CD4-positive, alpha-beta T cell treated with Interleukin-21 for 1 hour (primary cell): ENCODE measurements at regions not wholly inside any gene's neighbourhood (a gene's known extent, or its start where the extent isn't known, plus 50 kb on each side); places are given as distances from the start of the nearest gene placed in this dataset.

Source experiments
- DNase-seq: peaks from one replicate; pipeline ENCODE4 v3.0.0-alpha.2; 2020

DNA sequence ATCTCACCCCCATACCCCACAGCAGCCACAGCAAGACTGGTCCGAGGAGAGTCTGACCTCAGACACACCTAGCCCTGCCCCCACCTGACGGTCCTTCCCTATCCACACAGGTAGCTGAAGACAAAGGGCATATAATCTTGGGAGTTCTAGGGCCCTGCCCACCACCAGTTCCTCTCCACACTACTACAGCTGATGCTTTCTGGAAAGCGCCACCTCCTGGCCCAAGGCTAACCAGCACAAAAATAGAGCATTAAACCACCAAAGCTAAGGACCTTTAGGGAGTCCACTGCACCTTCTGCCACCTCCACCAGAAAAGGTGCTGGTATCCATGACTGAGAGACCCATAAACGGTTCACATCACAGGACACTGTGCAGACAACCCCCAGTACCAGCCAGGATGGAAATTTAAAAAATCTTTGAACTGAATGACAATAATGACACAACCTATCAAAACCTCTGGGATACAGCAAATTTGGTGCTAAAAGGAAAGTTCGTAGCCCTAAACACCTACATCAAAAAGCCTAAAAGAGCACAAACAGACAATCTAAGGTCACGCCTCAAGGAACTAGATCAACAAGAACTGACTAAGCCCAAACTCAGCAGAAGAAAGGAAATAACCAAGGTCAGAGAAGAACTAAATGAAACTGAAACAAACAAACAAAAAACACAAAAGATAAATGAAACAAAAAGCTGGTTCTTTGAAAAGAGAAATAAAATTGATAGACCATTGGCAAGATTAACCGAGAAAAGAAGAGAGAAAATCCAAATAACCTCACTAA is 122.1 kb upstream of the TPRG1 start:
- DNase-seq, result peak; percentile 42

DNA sequence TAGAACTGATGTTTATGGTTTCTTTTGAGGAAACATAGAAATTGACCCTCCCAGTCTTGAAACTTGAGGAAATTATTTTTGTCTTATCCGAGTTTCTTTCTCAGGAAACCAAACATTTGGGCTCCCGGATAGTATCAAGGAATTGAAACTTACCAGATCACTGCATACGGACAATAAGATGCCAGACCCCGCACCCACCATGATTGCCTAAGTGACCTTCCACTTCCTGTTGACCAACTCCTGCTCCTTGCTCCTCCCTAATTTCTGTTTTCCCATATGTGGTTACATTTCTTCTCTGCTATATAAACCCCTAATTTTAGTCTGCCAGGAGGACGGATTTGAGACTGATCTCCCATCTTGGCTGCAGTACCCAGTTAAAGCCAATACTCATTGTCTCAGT is 118.4 kb upstream of the TPRG1 start:
- no peak for DNase-seq

DNA sequence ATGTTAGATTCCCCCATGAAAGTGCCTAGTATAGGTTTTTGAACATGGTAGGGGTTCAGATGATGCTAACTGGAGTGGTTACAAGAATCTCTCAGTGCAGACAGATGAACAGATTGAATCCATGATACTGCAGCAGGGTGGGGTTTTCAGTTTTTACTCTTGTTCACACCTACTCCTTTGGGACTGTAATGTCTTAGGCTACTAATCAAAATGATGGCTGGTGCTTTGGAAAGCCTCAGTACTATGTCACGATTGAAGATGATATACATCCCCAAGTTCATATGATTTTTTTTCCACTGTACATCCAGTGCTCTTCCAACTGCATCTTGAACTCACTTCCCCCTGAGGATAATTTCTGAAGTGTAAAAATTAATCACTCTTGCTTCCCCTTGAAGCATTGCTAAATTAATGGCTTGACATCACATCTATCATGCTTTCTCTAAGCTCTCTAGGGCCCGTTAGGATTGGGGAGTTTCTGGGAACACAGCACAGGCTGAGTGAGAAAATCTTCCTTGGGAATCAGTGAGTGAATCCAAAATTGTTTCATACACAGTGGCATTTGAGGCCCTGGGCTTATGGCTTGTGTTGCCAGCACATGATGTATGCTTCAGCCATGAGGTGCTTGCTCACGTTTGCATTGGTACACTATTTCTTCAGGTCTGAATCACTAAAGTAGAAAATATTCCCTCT is 115.0 kb upstream of the TPRG1 start:
- no peak for DNase-seq

DNA sequence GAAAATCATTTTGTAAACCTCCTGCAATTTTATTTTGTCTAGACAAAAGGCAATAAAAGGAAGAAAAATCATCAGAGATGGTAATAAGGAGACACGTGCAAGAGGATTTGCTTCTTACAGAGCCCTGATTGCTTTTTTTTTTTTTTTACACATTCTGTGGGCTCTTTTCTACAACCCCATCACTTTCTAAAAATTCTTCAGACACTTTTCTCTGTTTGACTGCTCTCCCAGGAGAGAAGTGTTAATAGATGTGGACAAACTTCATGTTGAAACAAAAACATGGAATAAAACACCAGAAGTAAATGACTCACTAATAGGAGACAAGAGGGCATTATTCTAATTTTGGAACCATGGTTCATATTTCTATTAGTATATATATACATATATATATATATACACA is 114.4 kb upstream of the TPRG1 start:
- DNase-seq, result no peak

DNA sequence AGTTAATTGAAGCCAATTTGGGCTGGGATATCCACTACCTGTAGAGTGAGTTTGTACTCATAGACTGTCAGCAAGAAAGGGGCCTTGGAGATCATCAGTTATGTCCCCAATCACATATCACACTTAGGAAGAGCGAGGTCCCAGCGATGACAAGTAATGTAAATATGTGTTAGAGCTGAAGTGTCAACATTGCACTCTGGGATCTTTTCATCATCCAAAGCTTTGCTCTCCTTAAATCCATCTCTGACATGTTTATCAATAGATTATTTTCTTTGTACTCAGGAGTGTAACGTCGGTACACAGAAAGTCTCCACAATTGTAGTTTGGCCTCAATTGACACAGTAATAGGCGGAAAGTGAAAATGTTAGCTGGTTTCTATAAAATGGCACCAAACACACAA is 113.7 kb upstream of the TPRG1 start:
- no peak for DNase-seq

DNA sequence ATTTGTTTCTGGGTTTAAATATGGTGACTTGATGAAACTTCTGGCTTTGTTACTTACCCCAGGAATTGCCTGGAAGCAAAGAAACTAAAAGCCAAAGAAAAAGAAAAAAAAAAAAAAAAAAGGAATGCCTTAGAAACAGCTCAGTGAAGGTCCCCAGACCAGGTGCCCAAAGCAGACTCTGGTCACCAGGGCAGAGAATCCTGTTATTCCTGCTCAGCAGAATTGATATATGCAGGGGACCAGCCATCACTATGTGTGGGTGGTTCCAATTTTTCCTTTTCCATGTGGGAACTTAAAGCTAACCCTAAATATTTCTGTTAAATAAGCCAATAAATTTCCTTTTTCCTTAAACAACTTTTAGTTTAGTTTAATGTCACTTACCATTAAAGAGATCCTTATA is 100.8 kb upstream of the TPRG1 start:
- no peak for DNase-seq

DNA sequence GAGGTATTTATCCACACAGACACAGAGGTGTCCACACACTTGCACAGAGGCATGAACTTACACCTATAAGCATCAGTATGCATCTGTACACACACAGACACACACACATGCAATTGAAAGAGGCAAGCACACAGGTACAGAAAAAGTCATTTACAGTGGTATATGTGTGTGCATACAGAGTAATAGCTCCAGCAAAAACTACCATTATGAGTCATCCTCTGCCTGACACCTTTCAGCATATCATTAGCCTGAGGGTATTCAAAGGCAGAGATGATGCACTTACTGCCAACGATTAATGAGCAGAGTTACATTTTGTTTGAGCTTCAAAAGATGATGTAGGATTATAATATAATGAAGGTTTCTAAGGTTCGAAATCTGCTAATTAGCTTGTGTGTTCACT is 100.3 kb upstream of the TPRG1 start:
- DNase-seq, result no peak

DNA sequence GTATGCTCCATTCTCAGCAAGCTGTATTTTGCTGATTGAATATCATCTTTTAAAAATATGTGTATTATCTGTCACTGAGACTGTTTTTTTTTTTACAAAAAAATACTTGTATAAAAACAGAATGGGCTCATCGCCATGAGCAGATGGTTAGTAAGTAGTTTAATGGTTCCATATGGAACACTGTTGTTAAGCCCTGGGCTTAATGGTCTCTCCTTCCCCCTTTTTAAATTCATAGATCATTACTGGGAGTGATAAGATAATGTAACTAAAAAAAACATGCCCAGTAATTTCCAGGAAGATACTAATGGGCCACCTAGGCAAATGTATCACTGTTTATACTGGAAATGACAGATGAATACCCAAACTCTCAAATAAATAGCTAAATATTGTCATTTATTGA is 95.3 kb upstream of the TPRG1 start:
- no peak for DNase-seq

DNA sequence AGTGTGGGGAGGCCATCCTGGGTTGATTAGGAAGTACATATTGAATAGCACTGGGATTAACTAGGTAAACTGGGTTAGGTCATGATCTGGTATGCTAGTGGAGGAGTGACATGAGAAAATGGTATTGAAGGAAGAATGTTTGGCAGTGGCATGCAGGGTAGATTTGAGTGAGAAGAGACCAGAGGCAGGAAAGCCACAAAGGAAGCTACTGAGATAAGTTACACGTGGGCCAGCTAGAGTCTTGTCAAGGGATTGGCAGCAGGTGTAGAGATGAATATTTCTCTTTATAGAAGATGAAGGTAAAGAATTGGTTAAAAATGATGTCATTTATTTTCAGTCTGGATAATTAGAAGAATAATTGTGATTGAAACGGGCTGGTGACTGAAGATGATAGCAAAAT is 91.0 kb upstream of the TPRG1 start:
- DNase-seq, result no peak

DNA sequence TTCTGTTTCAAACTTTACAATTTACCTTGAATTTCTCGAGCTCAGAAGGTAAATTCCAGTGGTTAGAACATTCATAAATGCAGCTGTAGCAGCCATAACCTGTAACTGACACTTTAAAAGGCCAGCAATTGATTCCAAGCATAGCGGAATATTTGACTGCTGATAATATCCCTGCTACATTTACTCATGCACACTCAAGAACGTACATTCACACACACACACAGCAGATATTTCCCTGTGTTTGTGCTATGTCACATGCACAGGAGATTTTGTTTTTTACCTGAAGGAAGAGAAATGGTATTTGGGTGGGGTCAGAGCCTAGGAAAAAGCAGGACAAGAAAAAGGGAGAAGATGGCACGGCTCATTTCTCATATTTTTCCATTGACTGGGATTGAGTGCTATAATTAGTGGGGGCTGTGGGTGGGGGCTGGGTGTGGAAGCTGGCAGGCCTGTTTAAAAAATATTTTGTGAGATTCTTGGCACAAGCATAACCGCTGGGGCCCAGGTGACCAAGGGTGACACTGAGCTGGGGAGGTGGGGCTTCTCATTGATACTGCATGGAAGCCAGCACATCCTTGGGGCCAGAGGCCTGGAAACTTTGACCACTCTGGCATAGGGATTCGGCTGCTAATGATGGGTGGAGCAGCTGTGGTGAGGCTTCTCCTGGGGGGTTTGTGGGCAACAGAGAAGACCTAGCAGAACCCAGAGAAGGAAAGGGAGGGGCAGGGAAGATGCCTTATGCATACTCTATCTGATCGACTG is 88.9 kb upstream of the TPRG1 start:
- DNase-seq, result no peak

DNA sequence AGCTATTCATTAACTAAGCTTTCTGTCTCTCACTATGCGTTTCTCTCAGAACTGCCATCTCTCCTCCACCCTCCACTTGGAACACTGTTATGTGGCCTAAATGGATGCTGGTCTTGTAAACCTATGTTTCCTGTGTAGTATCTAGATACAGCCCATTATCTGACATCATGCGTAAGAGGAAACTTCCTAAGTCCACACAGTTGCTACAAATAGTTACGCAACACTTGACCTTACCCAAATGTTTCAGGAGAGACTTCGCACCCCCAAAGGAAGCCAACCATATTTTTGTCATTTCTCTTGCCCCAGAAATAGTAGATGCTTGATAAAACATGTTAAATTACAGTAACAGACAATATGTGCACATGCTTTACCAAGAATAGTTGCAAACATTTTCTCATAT is 87.2 kb upstream of the TPRG1 start:
- no peak for DNase-seq

DNA sequence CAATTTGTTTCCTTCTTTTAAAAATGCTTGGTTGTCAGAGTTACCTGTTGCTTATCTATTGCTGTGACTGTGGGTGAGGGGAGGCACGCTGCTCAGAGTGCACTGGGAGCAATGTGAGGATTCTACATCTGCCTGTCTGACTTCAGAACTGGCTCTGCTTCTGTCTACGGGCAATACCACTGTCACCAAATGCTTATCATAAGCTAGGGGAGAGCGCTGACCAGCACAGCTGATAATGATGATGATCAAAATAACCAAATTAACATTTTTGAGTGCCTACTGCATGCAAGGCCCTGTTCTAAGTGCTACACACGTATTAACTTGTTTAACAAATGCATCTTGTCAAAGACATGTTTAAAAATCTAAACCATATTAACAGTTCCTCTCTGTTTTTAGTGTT is 79.2 kb upstream of the TPRG1 start:
- no peak for DNase-seq

DNA sequence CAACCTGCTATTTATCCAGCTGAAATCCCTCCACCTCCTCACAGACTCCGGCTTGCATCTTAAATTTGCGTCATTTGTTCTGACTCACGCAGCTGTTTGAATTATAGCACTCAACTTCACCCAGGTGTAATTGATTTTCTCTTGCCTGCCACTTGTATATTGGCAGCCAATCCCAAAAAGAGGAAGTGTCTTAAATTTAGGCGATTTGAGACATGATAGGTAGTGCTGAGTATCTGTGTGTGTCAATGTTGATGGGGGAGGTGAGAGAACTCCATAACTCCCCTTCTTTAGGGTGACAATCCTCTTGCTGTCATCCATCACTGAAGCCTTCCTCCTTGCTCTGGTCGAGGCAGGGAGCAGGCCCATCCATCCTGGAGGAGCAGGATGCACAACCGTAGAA is 77.2 kb upstream of the TPRG1 start:
- no peak for DNase-seq

DNA sequence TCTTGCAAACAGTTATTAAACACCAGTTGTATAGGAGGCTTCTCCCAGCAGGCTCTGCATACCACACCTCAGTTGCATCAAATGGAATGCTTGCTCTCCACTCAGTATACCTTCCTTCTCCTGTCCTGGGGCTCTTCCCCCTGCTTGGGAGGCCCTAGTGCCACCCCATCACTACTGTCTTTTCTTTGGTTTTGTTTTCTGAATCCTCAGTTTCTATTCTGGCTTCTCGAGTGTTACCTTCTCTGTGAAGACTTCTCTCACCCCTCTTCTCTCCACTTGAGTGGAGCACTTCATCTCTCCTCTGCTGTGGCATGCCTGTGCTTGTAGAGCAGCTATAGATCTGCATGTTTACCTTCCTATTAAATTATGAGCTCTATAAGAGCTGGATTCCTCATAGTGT is 75.7 kb upstream of the TPRG1 start:
- no peak for DNase-seq

DNA sequence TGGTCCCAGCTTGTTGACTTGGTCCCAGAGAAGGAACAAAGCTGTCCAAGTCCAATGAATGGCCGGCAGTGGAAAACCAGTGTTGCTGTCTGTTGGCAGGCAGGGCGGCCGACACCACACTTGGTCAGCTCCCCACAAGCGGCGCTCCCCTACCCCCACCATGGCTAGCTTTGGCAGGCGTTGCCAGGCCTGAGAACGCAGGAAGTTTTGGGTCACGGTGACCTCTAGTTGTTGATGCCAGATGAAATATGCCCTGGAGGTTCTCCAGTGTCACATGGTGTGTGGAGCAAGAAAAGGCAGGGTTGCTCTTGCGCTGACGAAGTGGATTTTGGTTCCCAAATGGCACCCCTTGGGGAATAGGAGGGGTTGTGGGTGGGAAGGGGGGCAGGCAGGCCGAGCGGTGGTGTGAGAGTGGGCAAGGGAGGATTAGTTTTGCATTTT is 72.7 kb upstream of the TPRG1 start:
- no peak for DNase-seq

DNA sequence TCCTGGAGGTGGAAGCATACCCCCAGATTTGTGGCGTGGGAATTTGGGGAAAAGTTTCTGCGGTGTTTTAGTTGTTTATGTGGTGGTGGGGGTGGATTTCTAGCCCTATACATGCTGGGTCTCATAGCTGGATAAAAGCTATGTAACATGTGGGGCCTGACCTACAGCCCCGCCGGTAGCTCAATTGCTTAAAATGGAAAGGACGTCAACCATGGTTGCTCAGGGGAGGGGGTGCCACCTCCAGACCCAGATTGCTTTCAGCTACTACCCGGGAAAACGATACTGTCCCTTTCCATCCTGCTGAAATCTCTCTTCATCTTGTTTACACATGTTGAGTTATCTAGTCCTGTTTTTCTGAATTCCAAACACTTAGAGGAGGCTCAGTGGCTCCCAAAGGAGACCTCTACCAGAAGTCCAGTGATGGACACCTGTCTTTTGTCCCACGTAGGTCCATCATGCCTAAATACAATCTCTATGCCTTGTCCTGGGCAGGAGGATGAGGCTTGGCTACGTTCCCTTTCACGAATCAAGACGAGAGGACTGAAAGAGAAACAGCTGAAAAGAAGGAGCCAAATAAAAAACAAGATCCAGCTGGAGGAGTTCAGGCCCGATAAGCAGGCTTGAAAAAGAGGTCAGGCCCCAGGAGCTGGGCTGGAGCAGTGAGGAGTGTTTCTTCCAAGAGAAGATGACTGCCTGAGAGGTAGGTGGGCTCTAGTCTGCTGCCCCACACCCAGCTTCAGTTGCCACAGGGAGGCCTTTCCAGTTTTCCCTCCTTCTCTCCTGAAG is 72.1 kb upstream of the TPRG1 start:
- DNase-seq, result no peak

DNA sequence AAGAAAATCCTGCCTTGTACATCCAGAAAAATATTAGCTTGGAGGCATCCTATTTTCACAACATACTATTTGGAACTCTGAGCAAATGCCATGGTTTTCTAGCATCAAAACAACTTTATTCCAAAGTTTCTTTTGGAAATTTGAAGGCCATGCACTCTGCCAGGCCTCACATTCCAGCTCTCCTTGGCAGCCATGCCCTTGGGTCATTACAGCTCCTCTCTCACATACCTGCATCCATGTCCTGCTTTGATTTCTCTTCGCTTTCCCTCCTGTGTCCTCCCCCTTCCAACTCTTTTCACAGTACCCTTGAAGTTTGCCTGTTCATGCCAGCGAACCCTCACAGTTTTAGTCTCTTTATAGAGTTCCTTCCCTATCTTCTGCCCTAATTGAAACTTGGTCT is 70.9 kb upstream of the TPRG1 start:
- DNase-seq, result no peak

DNA sequence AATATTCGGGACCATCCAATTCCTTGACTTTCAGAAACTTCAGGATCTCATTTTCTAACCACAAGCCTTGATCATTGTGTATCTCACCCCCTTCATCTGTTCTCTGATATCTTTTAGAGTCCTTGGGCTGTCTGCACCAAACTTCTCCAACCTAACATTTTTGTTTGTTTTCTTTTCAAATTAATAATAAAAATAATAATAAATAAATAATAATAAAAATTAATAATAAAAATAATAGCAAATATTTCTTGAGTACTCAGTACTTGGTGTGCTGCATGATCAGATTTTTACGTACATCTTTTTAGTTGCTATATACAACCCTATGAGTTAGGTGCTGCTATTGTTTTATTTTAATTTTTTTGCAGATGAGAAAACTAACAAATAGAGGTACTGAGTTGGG is 70.2 kb upstream of the TPRG1 start:
- no peak for DNase-seq

DNA sequence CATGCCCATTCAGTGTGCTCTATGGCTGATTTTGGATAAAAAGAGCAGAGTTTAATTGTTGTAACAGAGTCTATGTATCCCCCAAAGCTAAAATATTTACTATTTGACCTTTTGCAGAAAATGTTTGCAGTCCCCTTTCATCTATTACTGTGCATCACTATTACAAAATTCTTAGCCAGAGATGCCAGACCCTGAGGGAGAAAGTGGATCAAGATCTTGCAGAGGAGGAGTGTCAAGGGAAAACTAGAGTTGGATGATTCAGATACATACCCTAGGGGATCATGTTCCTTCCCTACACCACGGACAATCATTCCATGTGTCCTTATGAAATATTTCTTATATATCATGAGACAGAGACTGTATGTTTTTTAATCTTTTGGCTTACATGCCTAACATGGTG is 68.6 kb upstream of the TPRG1 start:
- DNase-seq, result no peak

DNA sequence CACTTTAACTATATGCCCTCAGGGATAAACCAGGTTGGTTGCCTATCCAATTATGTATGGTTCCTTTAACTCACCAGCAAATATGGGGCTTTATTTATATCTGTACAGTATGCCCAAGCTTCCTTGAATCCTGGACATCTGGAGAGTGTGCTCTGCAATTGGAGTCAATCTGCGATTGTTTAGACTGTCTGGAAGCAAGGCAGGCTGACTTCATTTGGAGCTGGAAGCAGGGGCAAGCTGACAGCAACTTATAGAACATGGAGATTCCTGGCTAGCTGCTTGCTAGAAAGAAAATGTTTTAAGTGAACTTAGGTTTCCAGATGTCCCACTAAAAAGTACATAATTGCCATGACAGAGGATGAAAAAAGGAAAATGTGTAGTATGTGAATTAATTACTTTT is 63.7 kb upstream of the TPRG1 start:
- DNase-seq, result no peak

DNA sequence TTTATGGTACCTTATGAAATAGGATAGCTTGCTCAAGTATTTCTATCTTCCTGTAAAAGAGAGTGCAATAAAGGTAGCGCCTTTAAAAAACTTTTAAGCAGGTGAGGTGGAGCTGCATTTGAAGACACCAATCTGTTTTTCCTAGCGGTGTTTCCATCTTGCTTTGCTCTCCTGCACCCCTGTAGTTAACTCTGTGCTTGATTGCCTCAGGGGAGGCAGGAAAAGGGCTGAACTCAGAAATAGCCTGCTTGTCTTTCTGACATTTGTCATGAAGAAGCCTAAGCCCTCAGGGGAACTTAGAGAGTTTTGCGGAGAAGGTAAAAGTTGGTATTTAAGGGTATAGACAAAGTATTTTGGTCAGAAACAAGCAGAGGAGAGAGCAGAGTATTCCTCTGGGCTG is 63.0 kb upstream of the TPRG1 start:
- no peak for DNase-seq

DNA sequence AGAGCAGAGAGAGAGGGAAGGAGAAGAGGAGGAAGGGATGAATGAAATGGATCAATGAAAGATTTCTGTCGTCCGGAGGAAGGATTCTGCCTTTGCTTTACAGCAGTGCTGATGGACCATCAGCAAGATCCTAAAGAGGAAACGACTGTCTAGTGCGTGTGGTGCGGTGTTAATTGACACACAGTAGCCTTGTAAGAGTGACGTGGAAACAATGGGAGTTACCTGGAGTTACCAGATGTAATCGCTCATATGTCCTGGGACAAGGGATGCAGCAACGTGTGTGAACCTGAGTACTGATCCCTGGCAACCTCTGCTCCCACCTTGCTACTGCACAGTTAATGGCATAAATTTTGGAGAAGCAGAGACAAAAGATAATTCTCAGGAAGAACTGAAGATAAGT is 62.6 kb upstream of the TPRG1 start:
- no peak for DNase-seq

DNA sequence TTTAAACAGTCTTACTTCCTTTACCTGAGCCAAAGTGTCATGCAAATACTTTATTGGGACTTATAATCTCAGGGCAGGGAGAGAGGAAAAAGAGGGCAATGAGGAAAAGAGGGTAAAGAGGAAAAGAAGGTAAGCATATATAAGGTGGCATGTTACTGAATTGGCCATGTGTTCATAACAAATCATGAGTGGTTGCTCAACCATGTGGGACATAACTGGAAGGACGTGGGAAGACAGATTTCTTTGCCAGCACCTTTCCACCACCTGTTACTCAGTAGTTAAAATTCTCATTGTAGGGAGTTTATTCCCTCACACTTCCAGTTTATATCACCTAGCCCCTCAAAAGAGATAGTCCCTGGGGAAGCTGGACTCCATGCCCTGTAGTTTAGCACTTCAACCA is 54.7 kb upstream of the TPRG1 start:
- DNase-seq, result no peak
